HG03066 (cell line): ENCODE measurements at regions not wholly inside any gene's neighbourhood (a gene's known extent, or its start where the extent isn't known, plus 50 kb on each side); places are given as distances from the start of the nearest gene placed in this dataset.

Experiments used
- ATAC-seq: cut with Tn5 transposase; IDR thresholded peaks from one replicate; pipeline ENCODE4 v1.9.1; 2021; ENCODE audit warnings: low read depth; ENCODE audit not compliant: unreplicated experiment

DNA sequence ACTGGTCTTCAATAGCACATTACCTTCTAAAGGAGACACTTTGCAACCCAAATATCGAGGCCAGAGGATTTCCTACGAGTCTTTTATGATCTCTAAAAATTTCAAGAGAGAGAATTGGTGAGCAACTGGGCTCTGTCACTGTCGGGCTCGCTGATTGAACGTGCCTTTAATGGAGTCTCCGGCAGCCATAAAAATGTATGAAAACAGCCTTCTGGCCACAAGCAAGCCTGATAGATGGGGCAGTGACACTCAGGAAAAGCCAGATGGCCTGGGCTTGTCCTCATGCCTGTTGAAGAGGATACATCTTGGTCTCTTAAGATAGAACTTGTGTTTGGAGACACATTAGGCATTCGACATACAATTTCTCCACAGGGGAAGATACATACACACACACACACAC lies 419.5 kb upstream of the PROK2 start:
- no peak for ATAC-seq

DNA sequence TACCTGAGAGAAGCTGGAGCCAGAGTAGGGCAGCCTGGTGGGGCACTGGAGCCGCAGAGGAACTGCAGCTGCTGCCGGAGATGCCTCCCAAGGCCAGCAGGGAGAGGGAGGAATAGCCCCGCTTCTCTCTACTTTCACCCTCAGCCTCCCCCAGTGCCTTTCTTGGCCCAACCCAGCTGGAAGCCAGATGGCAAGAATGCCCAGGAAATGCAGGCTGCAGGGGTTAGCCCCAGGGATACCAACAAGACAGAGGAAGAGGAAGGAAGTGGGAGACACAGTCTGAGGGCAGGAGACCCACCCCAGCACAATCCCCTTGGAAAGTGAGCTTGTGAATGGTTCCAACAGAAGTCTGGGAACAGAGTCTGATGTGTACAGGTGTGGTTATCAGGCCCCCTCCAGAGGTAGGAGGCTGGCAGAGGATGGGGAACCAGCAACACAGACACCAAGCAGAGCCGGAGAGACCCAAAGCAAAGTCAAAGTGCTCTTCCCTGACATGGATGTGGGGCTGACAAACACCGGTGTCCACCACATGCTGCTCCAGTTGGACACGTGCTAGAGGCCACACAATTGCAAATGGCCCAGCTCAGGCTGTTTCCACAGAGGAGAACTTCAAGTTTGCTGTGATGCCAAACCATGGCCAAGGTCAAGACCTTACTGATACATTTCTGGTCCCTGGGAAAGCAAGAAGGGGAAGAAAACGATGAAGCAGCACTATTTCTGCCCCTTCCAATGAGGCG lies 418.8 kb upstream of the PROK2 start:
- no peak for ATAC-seq

DNA sequence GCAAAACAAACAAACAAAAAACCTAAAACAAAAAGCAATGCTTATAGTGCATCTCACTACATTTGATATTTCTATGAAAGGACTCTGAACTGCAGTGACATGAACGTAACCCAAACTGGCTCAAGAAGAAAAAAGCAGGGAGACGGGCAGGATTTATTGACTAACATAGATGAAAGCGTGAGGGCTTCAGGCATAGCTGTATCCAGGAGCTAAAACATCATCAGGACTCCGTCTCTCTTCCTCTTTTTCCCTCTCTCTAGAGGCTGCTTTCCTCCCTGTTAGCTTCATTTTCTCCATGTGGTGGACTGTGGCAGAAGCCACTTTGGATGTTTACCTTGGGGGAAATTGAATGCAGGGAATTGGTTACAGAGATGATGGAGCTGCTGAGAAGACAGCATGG lies 418.2 kb upstream of the PROK2 start:
- ATAC-seq = no peak

GRCh38 chr3:72200332-72200731 lies 415.4 kb upstream of the PROK2 start:
- ATAC-seq = no peak

DNA sequence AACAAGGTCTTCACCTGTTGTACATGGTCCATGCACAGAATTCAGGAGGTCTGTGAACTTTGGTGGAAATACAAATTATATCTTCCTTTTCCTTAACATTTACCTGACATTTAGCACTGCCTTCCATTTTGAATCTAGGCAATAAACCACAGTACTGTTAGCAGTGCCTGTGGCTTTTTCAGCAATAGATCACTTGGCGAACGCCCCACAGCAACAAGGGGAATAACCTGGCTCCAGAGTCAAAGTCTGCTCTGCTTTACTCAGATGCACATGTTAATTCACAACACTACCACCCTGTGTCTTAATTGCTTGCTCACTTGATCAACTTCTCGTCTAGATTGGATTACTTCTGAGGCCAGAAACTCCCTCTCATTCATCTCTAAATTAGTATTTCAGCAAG lies 414.6 kb upstream of the PROK2 start:
- ATAC-seq = no peak

GRCh38 chr3:72196377-72196929 lies 411.5 kb upstream of the PROK2 start:
- no peak for ATAC-seq

GRCh38 chr3:72195895-72196294 lies 410.9 kb upstream of the PROK2 start:
- ATAC-seq = no peak

DNA sequence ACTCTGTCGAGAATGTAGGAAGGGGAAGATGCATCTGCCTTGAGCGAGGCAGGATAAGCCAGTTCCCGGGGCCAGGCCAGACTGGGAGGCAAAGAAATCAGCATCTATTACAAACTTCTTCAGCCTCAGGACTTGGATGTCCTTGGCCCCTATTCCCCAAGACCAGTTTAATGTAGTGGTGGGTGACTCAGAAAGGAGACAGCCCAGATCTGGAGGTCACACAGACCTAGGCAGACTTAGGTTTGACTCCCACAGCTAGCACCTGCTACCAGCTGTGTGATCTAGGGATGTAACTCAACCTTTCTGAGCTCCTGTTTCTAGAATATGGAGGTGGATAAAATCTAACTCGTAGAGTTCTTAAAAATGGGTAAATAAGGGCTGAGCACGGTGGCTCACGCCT lies 409.5 kb upstream of the PROK2 start:
- ATAC-seq = no peak

DNA sequence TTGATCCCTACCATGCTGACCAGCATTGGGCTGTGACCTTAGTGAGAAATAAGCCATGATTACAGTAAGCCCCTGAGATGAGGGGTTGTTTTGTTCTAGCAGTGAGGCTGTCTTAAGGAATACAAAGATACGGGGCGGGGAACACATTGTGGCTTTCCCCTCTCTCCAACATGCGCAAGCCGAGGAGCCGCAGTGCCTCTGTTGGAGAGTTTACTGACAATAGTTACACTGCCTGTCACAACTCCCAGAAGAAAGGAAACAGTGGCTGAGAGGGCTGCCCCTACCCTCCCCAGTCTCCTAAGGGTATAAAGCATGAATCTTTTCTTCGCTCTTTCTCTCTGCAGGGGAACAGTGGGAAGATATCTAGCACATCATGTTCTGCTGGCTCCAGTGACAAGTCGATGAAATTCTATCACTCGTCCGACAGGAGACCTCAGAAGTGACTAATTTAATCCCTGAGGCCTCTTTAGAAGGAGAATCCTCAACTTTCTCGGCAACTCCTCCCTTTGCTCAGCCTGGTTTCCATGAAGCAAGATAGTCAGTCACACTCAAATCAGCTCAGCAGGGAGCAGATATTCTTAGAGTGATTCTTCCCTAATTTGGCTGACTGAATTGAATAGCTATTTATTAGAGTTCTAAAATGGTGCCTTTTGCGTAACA lies 409.0 kb upstream of the PROK2 start:
- ATAC-seq = no peak

DNA sequence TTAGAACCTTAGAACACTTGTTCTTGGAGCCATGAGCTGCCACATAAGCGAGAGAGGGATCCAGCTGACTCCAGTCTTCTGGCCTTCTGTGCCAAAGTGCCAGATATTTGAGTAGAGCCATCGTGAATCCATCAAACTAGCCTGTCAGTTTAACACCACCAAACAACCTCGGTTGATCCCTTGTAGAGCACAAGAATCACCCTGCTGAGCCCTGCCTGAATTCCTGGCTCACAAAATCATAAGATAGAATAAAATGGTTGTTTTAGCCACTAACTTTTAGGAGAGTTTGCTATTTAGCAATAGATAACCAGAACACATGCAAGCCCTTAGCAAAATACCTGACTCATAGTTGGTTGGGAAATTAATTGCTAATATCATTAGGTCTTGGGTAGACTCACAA lies 407.6 kb upstream of the PROK2 start:
- ATAC-seq = no peak

- ATAC-seq = no peak
Observed at GRCh38 chr3:72191209-72191960, 406.4 kb upstream of the PROK2 start.

DNA sequence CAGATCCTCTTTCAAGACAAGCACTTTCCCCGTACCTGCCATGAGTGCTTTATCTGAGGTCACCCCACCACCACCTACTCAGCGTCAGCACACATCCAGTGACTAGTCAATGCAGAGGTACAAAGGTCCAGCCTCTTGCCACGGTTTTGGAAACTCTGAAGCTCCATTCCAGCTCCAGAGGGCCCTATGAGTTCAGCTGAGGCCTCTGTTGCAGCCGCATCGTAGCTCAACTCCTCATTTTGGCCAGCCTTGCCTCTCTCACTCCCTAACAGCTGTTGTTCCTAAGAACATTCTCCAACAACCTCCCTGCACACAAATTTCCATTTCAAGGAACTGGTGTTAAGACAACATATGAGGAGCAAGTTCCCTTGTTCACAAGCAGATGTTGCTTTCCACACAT lies 405.1 kb upstream of the PROK2 start:
- ATAC-seq = no peak

- ATAC-seq = no peak
Observed at GRCh38 chr3:72189339-72189738, 404.4 kb upstream of the PROK2 start.

DNA sequence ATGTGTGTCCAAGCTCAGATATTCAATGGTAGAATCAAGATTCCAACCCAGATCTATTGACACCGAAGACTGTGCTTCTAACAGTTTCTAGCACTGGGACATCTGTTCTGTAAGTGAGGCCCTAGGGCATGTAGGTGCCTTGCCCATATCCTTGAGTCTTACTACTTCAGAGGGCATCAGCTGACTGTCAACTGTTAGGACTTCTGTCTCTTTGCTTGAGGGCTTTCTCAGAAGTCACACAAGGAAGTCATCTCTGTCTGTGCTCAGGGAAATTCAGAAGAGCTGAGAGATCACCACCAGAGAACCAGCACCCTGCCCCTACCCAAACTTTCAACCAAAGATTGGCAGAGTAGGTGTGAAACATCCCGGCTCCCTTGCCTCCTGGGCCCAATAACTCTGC lies 403.6 kb upstream of the PROK2 start:
- ATAC-seq = no peak

GRCh38 chr3:72187131-72187530 lies 402.2 kb upstream of the PROK2 start:
- no peak for ATAC-seq

DNA sequence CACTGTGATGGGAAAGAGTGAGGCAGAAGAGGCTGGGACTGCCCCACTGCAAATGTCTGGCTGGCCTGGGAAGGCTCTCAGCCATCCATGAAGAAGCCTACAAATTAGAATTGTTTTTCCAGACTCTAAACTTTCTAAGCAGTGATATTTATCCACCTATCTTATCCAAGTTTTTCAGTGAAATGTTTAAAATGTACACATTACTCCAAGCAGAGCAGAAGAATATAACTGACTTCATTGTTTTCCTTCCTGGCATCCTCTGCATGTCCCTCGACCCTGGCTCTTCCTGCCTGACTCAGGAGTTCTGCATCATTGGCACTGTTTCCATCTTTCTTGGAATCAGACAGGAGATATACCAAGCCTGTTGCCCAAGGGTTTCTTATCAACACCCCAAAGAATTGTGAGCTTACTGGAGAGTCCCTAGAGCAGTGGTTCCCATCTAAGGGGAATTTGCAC lies 401.5 kb upstream of the PROK2 start:
- ATAC-seq = no peak

DNA sequence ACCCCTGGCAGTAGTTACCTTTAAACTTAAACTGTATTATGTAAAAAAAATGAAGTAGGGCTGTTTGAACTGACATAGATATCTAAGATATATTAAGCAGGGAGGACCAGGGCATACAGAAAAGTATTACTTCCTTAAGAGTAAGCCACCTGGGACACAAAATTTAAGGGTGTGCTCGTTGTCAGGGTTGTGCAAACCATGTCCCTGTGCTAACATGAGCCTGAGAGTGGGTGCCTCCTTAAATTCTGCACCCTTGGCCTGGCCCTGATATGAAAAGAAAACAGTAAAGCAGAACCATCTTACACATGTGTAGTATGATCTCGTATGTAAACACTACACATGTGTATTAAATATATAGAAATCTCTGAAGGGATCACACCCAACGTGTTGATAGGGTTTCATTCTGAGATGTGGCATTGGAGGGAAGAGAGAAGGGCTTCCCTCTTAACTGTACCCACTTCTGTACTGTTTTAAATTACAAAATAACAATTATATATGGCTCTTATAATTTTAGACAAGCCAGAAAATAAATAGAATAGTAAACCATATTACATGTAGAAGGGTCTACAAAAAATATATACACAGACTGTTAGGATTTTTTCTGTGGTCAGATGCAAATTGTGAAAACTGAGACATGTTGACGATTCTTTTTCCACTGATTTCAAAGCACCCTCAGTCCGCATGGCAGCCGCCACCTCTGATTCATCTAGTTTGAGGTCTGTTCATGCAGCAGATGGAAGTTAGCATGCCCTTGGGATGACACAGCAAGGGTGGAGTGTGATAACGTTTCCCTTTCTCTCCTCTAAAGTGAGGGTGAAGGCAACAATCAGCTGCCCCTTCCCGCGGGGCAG lies 400.8 kb upstream of the PROK2 start:
- no peak for ATAC-seq

- ATAC-seq = no peak
Observed at GRCh38 chr3:72183489-72183888, 398.5 kb upstream of the PROK2 start.

- ATAC-seq = no peak
Observed at GRCh38 chr3:72182206-72182605, 397.3 kb upstream of the PROK2 start.

- no peak for ATAC-seq
Observed at GRCh38 chr3:72181251-72181650, 396.3 kb upstream of the PROK2 start.
